ENCODE measurements at regions not wholly inside any gene's neighbourhood (a gene's known extent, or its start where the extent isn't known, plus 50 kb on each side); places are given as distances from the start of the nearest gene placed in this dataset.

GRCh38 chr11:131279654-131280384 lies 90.6 kb upstream of the NTM start (continued):
- TF ChIP-seq, protein P1, sequence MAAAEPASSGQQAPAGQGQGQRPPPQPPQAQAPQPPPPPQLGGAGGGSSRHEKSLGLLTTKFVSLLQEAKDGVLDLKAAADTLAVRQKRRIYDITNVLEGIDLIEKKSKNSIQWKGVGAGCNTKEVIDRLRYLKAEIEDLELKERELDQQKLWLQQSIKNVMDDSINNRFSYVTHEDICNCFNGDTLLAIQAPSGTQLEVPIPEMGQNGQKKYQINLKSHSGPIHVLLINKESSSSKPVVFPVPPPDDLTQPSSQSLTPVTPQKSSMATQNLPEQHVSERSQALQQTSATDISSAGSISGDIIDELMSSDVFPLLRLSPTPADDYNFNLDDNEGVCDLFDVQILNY (CRISPR knock-in tag; IDR thresholded peaks at IDR 0.05): no peak
- no peak for TF ChIP-seq USF2 (CRISPR knock-in tag; IDR thresholded peaks at IDR 0.05)
- no peak for TF ChIP-seq FOXP1 (CRISPR knock-in tag; IDR thresholded peaks at IDR 0.05; ENCODE audit: borderline replicate concordance)
- TF ChIP-seq, protein P2, sequence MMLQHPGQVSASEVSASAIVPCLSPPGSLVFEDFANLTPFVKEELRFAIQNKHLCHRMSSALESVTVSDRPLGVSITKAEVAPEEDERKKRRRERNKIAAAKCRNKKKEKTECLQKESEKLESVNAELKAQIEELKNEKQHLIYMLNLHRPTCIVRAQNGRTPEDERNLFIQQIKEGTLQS (CRISPR knock-in tag; conservative IDR thresholded peaks at IDR 0.05): no peak
- TF ChIP-seq TCF7 (CRISPR knock-in tag; IDR thresholded peaks at IDR 0.05; ENCODE audit: low read depth): no peak
- TF ChIP-seq, protein P3, sequence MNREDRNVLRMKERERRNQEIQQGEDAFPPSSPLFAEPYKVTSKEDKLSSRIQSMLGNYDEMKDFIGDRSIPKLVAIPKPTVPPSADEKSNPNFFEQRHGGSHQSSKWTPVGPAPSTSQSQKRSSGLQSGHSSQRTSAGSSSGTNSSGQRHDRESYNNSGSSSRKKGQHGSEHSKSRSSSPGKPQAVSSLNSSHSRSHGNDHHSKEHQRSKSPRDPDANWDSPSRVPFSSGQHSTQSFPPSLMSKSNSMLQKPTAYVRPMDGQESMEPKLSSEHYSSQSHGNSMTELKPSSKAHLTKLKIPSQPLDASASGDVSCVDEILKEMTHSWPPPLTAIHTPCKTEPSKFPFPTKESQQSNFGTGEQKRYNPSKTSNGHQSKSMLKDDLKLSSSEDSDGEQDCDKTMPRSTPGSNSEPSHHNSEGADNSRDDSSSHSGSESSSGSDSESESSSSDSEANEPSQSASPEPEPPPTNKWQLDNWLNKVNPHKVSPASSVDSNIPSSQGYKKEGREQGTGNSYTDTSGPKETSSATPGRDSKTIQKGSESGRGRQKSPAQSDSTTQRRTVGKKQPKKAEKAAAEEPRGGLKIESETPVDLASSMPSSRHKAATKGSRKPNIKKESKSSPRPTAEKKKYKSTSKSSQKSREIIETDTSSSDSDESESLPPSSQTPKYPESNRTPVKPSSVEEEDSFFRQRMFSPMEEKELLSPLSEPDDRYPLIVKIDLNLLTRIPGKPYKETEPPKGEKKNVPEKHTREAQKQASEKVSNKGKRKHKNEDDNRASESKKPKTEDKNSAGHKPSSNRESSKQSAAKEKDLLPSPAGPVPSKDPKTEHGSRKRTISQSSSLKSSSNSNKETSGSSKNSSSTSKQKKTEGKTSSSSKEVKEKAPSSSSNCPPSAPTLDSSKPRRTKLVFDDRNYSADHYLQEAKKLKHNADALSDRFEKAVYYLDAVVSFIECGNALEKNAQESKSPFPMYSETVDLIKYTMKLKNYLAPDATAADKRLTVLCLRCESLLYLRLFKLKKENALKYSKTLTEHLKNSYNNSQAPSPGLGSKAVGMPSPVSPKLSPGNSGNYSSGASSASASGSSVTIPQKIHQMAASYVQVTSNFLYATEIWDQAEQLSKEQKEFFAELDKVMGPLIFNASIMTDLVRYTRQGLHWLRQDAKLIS (CRISPR knock-in tag; IDR thresholded peaks at IDR 0.05; ENCODE audit: borderline replicate concordance): no peak

- ATAC-seq (no peak), DNase-seq (ENCODE audit: low spot score) (no peak)
- H3K9me3 Mint-ChIP-seq: peaks cover 23% of the 10 kb centered on the region
- no peaks in the 10 kb centered on the region for H3K27me3 Mint-ChIP-seq (ENCODE audit: low read depth)
- ChIA-PET POLR2A (no interaction called here), CTCF (no interaction called here)
- H3K27ac Mint-ChIP-seq: peak overlapping the region; percentile 35
- H3K4me3 Mint-ChIP-seq: no peak overlapping the region
- TF ChIP-seq, protein P2 (CRISPR knock-in tag; conservative IDR thresholded peaks at IDR 0.05): no peak
- no peak for TF ChIP-seq AR (CRISPR knock-in tag; IDR thresholded peaks at IDR 0.05)
- TF ChIP-seq ZNF425 (CRISPR knock-in tag; conservative IDR thresholded peaks at IDR 0.05): no peak
- no peak for TF ChIP-seq ATF6 (CRISPR knock-in tag; IDR thresholded peaks at IDR 0.05)
- no peak for TF ChIP-seq ATF1 (CRISPR knock-in tag; IDR thresholded peaks at IDR 0.05)
- no peak for TF ChIP-seq CBFB (CRISPR knock-in tag; IDR thresholded peaks at IDR 0.05; ENCODE audit: low read depth)
- no peak for TF ChIP-seq ZNF671 (CRISPR knock-in tag; IDR thresholded peaks at IDR 0.05)
- peaks cover 43% of the 10 kb centered on the region for H3K4me1 Mint-ChIP-seq
- peaks cover 40% of the 10 kb centered on the region for H3K36me3 Mint-ChIP-seq
Observed at GRCh38 chr11:131281316-131281715, 89.1 kb upstream of the NTM start.
